ENCODE measurements at regions not wholly inside any gene's neighbourhood (a gene's known extent, or its start where the extent isn't known, plus 50 kb on each side); places are given as distances from the start of the nearest gene placed in this dataset.

DNA sequence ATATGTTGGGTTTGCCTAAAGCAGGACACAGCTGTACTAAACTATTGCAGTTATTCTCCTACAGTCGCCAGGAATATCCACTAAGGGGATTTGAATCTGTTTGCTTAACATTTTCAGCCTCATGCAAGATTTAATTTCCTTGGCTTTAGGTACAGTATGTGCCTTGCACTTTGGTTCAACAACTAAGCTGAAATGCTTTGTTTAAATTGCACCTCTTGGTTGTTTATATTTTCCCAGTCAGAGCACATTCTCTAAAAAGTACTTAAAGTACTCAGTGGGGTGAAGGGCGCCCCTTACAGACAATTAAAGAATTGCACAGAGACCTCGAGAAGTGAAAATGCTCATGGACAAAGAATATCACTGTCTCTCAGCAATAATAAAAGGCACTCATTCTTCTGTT is 107.8 kb upstream of the MTNR1B start:
- TF ChIP-seq KDM1A (IDR thresholded peaks at IDR 0.05; ENCODE audit: borderline replicate concordance, low read length) (no peak), RNF2 (IDR thresholded peaks at IDR 0.05; ENCODE audit: borderline replicate concordance, low read depth, low read length, missing control alignments, poor library complexity, severe bottlenecking) (no peak)
